C4-2B (cell line): ENCODE measurements at regions not wholly inside any gene's neighbourhood (a gene's known extent, or its start where the extent isn't known, plus 50 kb on each side); places are given as distances from the start of the nearest gene placed in this dataset.

ENCODE experiments used
- CTCF ChIP-seq: fragments of 450-650 bp; conservative IDR thresholded peaks from 2 replicates; pipeline ENCODE4 v1.5.1; 2017; ENCODE audit warnings: mild to moderate bottlenecking
- ZFX ChIP-seq: fragments of 450-650 bp; IDR thresholded peaks from 2 replicates; pipeline ENCODE4 v1.6.1; 2017

GRCh38 chr2:105950521-105951383 is 206.0 kb downstream of the NCK2 start:
- no peak for TF ChIP-seq CTCF
- no peak for TF ChIP-seq ZFX
